WERI-Rb-1 (cell line): ENCODE measurements at regions not wholly inside any gene's neighbourhood (a gene's known extent, or its start where the extent isn't known, plus 50 kb on each side); places are given as distances from the start of the nearest gene placed in this dataset.

ENCODE experiments used
- DNase-seq: peaks from one replicate; pipeline ENCODE4 v3.0.0-alpha.2; 2020
- H3K27ac ChIP-seq: fragments of 250-450 bp; sonication (Bioruptor Pico); 2 replicates; pipeline ENCODE4 v1.5.1; 2020; ENCODE audit warnings: mild to moderate bottlenecking, moderate library complexity
- H3K27me3 ChIP-seq: fragments of 250-450 bp; sonication (Bioruptor Pico); 2 replicates; pipeline ENCODE4 v1.5.1; 2021; ENCODE audit warnings: mild to moderate bottlenecking, low read depth, moderate library complexity; ENCODE audit not compliant: insufficient read depth, severe bottlenecking
- H3K36me3 ChIP-seq: fragments of 250-450 bp; sonication (Bioruptor Pico); 2 replicates; pipeline ENCODE4 v1.5.1; 2020; ENCODE audit warnings: mild to moderate bottlenecking, moderate library complexity
- H3K4me3 ChIP-seq: 2 replicates; pipeline ENCODE4 v1.5.1; 2011; ENCODE audit warnings: low read depth, mild to moderate bottlenecking, control low read depth, low read length
- H3K9me3 ChIP-seq: fragments of 250-450 bp; sonication (Bioruptor Pico); 2 replicates; pipeline ENCODE4 v1.5.1; 2021; ENCODE audit warnings: mild to moderate bottlenecking, moderate library complexity; ENCODE audit not compliant: severe bottlenecking
- CTCF ChIP-seq: IDR thresholded peaks from 2 replicates; pipeline ENCODE4 v1.5.1; 2011; ENCODE audit warnings: low read depth, mild to moderate bottlenecking, control low read depth, inconsistent platforms, low read length

- DNase-seq = no peak
Observed at GRCh38 chr7:53596230-53596629, 560.8 kb downstream of the POM121L12 start.

GRCh38 chr7:53600296-53600695 lies 564.9 kb downstream of the POM121L12 start:
- H3K27ac ChIP-seq = no peak overlapping the region
- no peak overlapping the region for H3K4me3 ChIP-seq
- H3K27me3 ChIP-seq = no peaks in the 10 kb centered on the region
- DNase-seq = no peak
- TF ChIP-seq CTCF = no peak
- no peaks in the 10 kb centered on the region for H3K36me3 ChIP-seq
- H3K9me3 ChIP-seq = no peaks in the 10 kb centered on the region

More at GRCh38 chr7:53596230-53596629, 560.8 kb downstream of the POM121L12 start:
- H3K9me3 ChIP-seq = no peaks in the 10 kb centered on the region
- H3K27ac ChIP-seq = no peak overlapping the region
- no peaks in the 10 kb centered on the region for H3K36me3 ChIP-seq
- TF ChIP-seq CTCF = no peak
- H3K27me3 ChIP-seq = no peaks in the 10 kb centered on the region
- no peak overlapping the region for H3K4me3 ChIP-seq

- no peak for DNase-seq
- no peak overlapping the region for H3K4me3 ChIP-seq
- no peaks in the 10 kb centered on the region for H3K9me3 ChIP-seq
- TF ChIP-seq CTCF = no peak
- no peaks in the 10 kb centered on the region for H3K36me3 ChIP-seq
- no peak overlapping the region for H3K27ac ChIP-seq
- H3K27me3 ChIP-seq = no peaks in the 10 kb centered on the region
Observed at GRCh38 chr7:53602817-53603418, 567.5 kb downstream of the POM121L12 start.

- DNase-seq = no peak
- Histone ChIP-seq H3K27me3 (no peaks in the 10 kb centered on the region), H3K9me3 (no peaks in the 10 kb centered on the region), H3K27ac (no peak overlapping the region), H3K36me3 (no peaks in the 10 kb centered on the region), H3K4me3 (no peak overlapping the region)
- no peak for TF ChIP-seq CTCF
Observed at GRCh38 chr7:53603461-53603860, 568.0 kb downstream of the POM121L12 start.

DNA sequence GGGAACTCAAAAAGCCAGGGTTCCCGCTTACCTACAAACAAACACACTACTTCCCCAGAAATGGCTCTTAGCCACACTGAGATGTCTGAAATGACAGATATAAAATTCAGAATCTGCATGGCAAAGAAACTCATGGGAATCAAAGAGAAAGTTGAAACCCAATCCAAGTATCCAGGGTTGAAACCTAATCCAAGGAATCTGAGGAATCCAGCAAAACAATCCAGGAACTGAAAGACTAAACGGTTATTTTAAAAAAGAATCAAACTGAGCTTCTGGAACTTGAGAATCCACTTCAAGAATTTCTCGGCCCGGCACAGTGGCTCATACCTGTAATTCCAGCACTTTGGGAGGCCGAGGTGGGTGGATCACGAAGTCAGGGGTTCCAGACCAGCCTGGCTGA lies 568.8 kb downstream of the POM121L12 start:
- no peak for TF ChIP-seq CTCF
- DNase-seq = no peak
- Histone ChIP-seq H3K27ac (no peak overlapping the region), H3K4me3 (no peak overlapping the region), H3K9me3 (no peaks in the 10 kb centered on the region), H3K36me3 (no peaks in the 10 kb centered on the region), H3K27me3 (no peaks in the 10 kb centered on the region)

DNA sequence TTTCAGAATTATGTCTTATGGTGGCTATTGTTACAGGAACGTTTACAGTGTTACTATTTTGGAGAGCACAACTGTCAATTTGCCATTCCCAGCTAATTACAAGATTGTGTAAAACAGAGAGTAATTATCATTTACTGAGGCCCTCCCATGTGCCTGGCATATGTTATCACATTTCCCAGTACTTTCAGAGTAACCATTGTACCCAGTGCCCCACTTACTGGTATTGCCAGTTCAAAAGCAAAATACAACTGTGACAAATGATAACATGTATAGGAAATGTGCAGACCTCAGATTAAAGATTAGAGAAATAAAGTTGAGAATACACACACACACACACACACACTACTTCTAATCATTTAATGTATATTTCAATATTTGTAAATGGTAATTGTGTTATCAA lies 572.5 kb downstream of the POM121L12 start:
- no peak overlapping the region for H3K4me3 ChIP-seq
- H3K36me3 ChIP-seq = no peaks in the 10 kb centered on the region
- no peaks in the 10 kb centered on the region for H3K9me3 ChIP-seq
- no peak overlapping the region for H3K27ac ChIP-seq
- H3K27me3 ChIP-seq = no peaks in the 10 kb centered on the region
- DNase-seq = no peak
- no peak for TF ChIP-seq CTCF
